Mesenchymal stem cell (in vitro differentiated cells and primary cell): ENCODE measurements at regions not wholly inside any gene's neighbourhood (a gene's known extent, or its start where the extent isn't known, plus 50 kb on each side); places are given as distances from the start of the nearest gene placed in this dataset.

ENCODE experiments used
- DNase-seq: peaks from one replicate; pipeline ENCODE4 v3.0.0-alpha.2; 2013
- H2AFZ ChIP-seq: one replicate; pipeline ENCODE4 v1.6.1; 2013; ENCODE audit warnings: low read depth, mild to moderate bottlenecking, control low read depth, inconsistent platforms, low read length, moderate library complexity
- H2AK5ac ChIP-seq: 2 replicates; pipeline ENCODE4 v1.6.1; 2013; ENCODE audit warnings: low read length, moderate library complexity, mild to moderate bottlenecking, inconsistent platforms; ENCODE audit not compliant: severe bottlenecking
- H2BK120ac ChIP-seq: one replicate; pipeline ENCODE4 v1.6.1; 2013; ENCODE audit warnings: low read depth, mild to moderate bottlenecking, inconsistent platforms, low read length, moderate library complexity
- H2BK12ac ChIP-seq, 2 experiments: one replicate each; pipeline ENCODE4 v1.6.1; 2013; ENCODE audit warnings: inconsistent platforms in 2 of 2, low read length in 2 of 2, mild to moderate bottlenecking in 2 of 2, moderate library complexity in 2 of 2, control low read depth in 1 of 2
- H2BK15ac ChIP-seq: one replicate; pipeline ENCODE4 v1.6.1; 2013; ENCODE audit warnings: mild to moderate bottlenecking, low read depth, inconsistent platforms; ENCODE audit not compliant: poor library complexity, severe bottlenecking
- H2BK5ac ChIP-seq: 2 replicates; pipeline ENCODE4 v1.6.1; 2013; ENCODE audit warnings: low read depth, mild to moderate bottlenecking, low read length, control low read depth, inconsistent platforms; ENCODE audit not compliant: poor library complexity, severe bottlenecking
- H3K14ac ChIP-seq, 2 experiments: one replicate each; pipeline ENCODE4 v1.6.1; 2013; ENCODE audit warnings: inconsistent platforms in 2 of 2, low read length in 2 of 2, control low read depth in 1 of 2, mild to moderate bottlenecking in 1 of 2, moderate library complexity in 1 of 2
- H3K18ac ChIP-seq, 2 experiments: one replicate each; pipeline ENCODE4 v1.6.1; 2013; ENCODE audit warnings: inconsistent platforms in 2 of 2, low read length in 2 of 2, control low read depth in 1 of 2, low read depth in 1 of 2, mild to moderate bottlenecking in 1 of 2
- H3K23ac ChIP-seq, 2 experiments: one replicate each; pipeline ENCODE4 v1.6.1; 2013; ENCODE audit warnings: inconsistent platforms in 2 of 2, low read length in 2 of 2, mild to moderate bottlenecking in 2 of 2, moderate library complexity in 2 of 2, control low read depth in 1 of 2
- H3K27ac ChIP-seq: 2 replicates; pipeline ENCODE4 v1.5.1; 2013; ENCODE audit warnings: mild to moderate bottlenecking, moderate library complexity, low read length, control low read depth, inconsistent platforms; ENCODE audit not compliant: poor library complexity, severe bottlenecking
- H3K27me3 ChIP-seq, 2 experiments: 2 replicates each; pipeline versions ENCODE4 v1.6.1 to v1.7.0; 2013; ENCODE audit warnings: low read length in 2 of 2, mild to moderate bottlenecking in 2 of 2, moderate library complexity in 2 of 2, control low read depth in 1 of 2, inconsistent platforms in 1 of 2; ENCODE audit not compliant: control insufficient read depth in 1 of 2, insufficient read depth in 1 of 2
- H3K36me3 ChIP-seq, 2 experiments: 2 replicates each; pipeline versions ENCODE4 v1.6.1 to v1.7.0; 2013; ENCODE audit warnings: low read length in 2 of 2, control low read depth in 1 of 2, inconsistent platforms in 1 of 2, low read depth in 1 of 2, mild to moderate bottlenecking in 1 of 2; ENCODE audit not compliant: insufficient read depth in 2 of 2, control insufficient read depth in 1 of 2
- H3K4ac ChIP-seq, 2 experiments: one replicate each; pipeline ENCODE4 v1.6.1; 2013; ENCODE audit warnings: inconsistent platforms in 2 of 2, low read length in 2 of 2, mild to moderate bottlenecking in 2 of 2, moderate library complexity in 2 of 2, control low read depth in 1 of 2, low read depth in 1 of 2
- H3K4me1 ChIP-seq: 2 replicates; pipeline ENCODE4 v1.6.1; 2013; ENCODE audit warnings: low read depth, low read length, control low read depth; ENCODE audit not compliant: control insufficient read depth, insufficient read depth
- H3K4me2 ChIP-seq: 2 replicates; pipeline ENCODE4 v1.6.1; 2013; ENCODE audit warnings: low read length, mild to moderate bottlenecking, inconsistent platforms; ENCODE audit not compliant: poor library complexity, severe bottlenecking
- H3K4me3 ChIP-seq, 2 experiments: 2 replicates each; pipeline versions ENCODE4 v1.5.1 to v1.7.0; 2013; ENCODE audit warnings: low read length in 2 of 2, mild to moderate bottlenecking in 2 of 2, control low read depth in 1 of 2, low read depth in 1 of 2; ENCODE audit not compliant: insufficient read depth in 1 of 2
- H3K79me1 ChIP-seq: replicated peaks from 2 replicates; pipeline ENCODE4 v1.6.1; 2013; ENCODE audit warnings: mild to moderate bottlenecking, control low read depth, low read length, inconsistent platforms; ENCODE audit not compliant: poor library complexity, severe bottlenecking
- H3K9ac ChIP-seq: 2 replicates; pipeline ENCODE4 v1.7.0; 2013; ENCODE audit warnings: mild to moderate bottlenecking, low read length, moderate library complexity
- H3K9me3 ChIP-seq: 2 replicates; pipeline ENCODE4 v1.7.0; 2013; ENCODE audit warnings: mild to moderate bottlenecking, low read length; ENCODE audit not compliant: control insufficient read depth
- H4K8ac ChIP-seq: one replicate; pipeline ENCODE4 v1.6.1; 2013; ENCODE audit warnings: inconsistent platforms, mild to moderate bottlenecking, low read length, moderate library complexity
- H4K91ac ChIP-seq: one replicate; pipeline ENCODE4 v1.6.1; 2013; ENCODE audit warnings: mild to moderate bottlenecking, low read length, inconsistent platforms
- WGBS: methylation state at CpG from one replicate; pipeline ENCODE4 v1.1.7; 2013; ENCODE audit warnings: mixed read lengths; 5-methylcytosine and 5-hydroxymethylcytosine counted together

- Histone ChIP-seq H4K91ac (no peak overlapping the region), H2BK15ac (no peak overlapping the region), H3K79me1 (no peaks in the 10 kb centered on the region), H3K4ac (no peak overlapping the region), H3K14ac (no peak overlapping the region), H3K4me3 (no peak overlapping the region), H3K23ac (no peak overlapping the region), H2BK12ac (no peak overlapping the region), H3K27ac (no peak overlapping the region), H3K9me3 (no peaks in the 10 kb centered on the region), H2BK5ac (no peak overlapping the region), H3K4me1 (no peaks in the 10 kb centered on the region), H2AK5ac (no peak overlapping the region), H3K27me3 (no peaks in the 10 kb centered on the region), H3K9ac (no peak overlapping the region), H3K18ac (no peak overlapping the region), H3K4me2 (no peak overlapping the region), H2BK120ac (no peak overlapping the region), H2AFZ (no peak overlapping the region), H3K36me3 (no peaks in the 10 kb centered on the region), H4K8ac (no peak overlapping the region)
- 79% methylated on average over 3 of the region's 3 CpGs for WGBS
- DNase-seq: no peak
These were observed 212.2 kb upstream of the KYNU start for GRCh38 chr2:142665241-142665640.

DNA sequence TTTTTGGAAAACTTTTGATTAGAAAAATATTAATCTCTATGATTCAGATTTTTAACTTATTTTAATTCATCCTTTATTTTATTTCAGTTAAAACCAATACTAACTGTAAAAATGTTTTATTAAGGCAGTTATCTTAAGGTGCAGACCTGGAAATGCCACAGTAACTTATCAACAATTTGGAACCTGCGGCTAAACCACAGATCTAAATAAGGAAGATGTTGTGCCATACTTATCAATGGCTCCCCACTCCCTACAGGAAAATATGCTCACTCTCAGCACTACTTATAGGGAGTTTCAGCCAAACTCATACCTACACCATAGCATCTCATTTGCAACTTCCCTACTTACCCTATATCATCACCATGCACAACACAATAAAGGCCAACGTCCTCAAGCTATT lies 226.9 kb upstream of the KYNU start:
- H3K18ac ChIP-seq: no peak overlapping the region
- H3K79me1 ChIP-seq: no peaks in the 10 kb centered on the region
- H4K8ac ChIP-seq: no peak overlapping the region
- no peaks in the 10 kb centered on the region for H3K36me3 ChIP-seq
- H2AFZ ChIP-seq: no peak overlapping the region
- no peak overlapping the region for H3K9ac ChIP-seq
- no peak for DNase-seq
- no peak overlapping the region for H2BK5ac ChIP-seq
- H3K23ac ChIP-seq: no peak overlapping the region
- 96% methylated on average over 2 of the region's 2 CpGs for WGBS
- H3K27ac ChIP-seq: no peak overlapping the region
- H3K4ac ChIP-seq: no peak overlapping the region
- no peak overlapping the region for H3K14ac ChIP-seq
- H2AK5ac ChIP-seq: no peak overlapping the region
- H3K4me3 ChIP-seq: no peak overlapping the region
- no peak overlapping the region for H2BK120ac ChIP-seq
- H3K4me2 ChIP-seq: no peak overlapping the region
- no peak overlapping the region for H2BK15ac ChIP-seq
- no peaks in the 10 kb centered on the region for H3K27me3 ChIP-seq
- no peak overlapping the region for H4K91ac ChIP-seq
- no peak overlapping the region for H2BK12ac ChIP-seq
- peaks cover 3% of the 10 kb centered on the region for H3K9me3 ChIP-seq
- no peaks in the 10 kb centered on the region for H3K4me1 ChIP-seq

DNA sequence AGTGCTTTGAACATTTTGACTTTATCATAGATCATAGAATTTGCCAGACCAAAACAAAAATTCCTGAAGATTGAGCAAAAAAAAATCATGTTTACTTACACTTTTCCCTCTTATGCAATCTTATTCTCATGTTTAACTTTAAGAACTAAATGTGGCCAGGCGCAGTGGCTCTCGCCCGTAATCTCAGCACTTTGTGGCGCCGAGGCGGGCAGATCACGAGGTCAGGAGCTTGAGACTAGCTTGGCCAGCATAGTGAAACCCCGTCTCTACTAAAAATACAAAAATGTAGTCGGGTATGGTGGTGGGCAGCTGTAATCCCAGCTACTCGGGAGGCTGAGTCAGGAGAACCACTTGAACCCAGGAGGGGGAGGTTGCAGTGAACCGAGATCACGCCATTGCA lies 227.9 kb upstream of the KYNU start:
- Histone ChIP-seq H4K8ac (no peak overlapping the region), H2AFZ (no peak overlapping the region), H2AK5ac (no peak overlapping the region), H3K14ac (no peak overlapping the region), H3K36me3 (no peaks in the 10 kb centered on the region), H3K79me1 (no peaks in the 10 kb centered on the region), H3K4ac (no peak overlapping the region), H3K18ac (no peak overlapping the region), H2BK120ac (no peak overlapping the region), H2BK5ac (no peak overlapping the region), H3K27me3 (no peaks in the 10 kb centered on the region), H2BK15ac (no peak overlapping the region), H3K4me3 (no peak overlapping the region), H4K91ac (no peak overlapping the region), H3K4me2 (no peak overlapping the region), H2BK12ac (no peak overlapping the region), H3K9ac (no peak overlapping the region), H3K23ac (no peak overlapping the region), H3K4me1 (no peaks in the 10 kb centered on the region), H3K27ac (no peak overlapping the region), H3K9me3 (peaks cover 3% of the 10 kb centered on the region)
- 95% methylated on average over 10 of the region's 12 CpGs for WGBS
- no peak for DNase-seq

- no peak overlapping the region for H2BK5ac ChIP-seq
These were observed 234.8 kb upstream of the KYNU start for GRCh38 chr2:142642650-142643049.

More at GRCh38 chr2:142642650-142643049, 234.8 kb upstream of the KYNU start:
- no peak overlapping the region for H4K8ac ChIP-seq
- H3K4me3 ChIP-seq: no peak overlapping the region
- H3K4ac ChIP-seq: no peak overlapping the region
- H3K14ac ChIP-seq: no peak overlapping the region
- no peaks in the 10 kb centered on the region for H3K4me1 ChIP-seq
- H2BK15ac ChIP-seq: no peak overlapping the region
- peaks cover 10% of the 10 kb centered on the region for H3K9me3 ChIP-seq
- H3K27me3 ChIP-seq: no peaks in the 10 kb centered on the region
- no peak for DNase-seq
- H2BK12ac ChIP-seq: no peak overlapping the region
- peak overlapping the region; percentile 28 for H3K4me2 ChIP-seq
- no peak overlapping the region for H2BK120ac ChIP-seq
- no peaks in the 10 kb centered on the region for H3K79me1 ChIP-seq
- no peak overlapping the region for H3K23ac ChIP-seq
- no peak overlapping the region for H2AK5ac ChIP-seq
- WGBS: no CpG with 5 or more reads among the region's 2 CpGs
- H3K9ac ChIP-seq: no peak overlapping the region
- no peaks in the 10 kb centered on the region for H3K36me3 ChIP-seq
- no peak overlapping the region for H2AFZ ChIP-seq
- no peak overlapping the region for H3K18ac ChIP-seq
- no peak overlapping the region for H4K91ac ChIP-seq
- H3K27ac ChIP-seq: no peak overlapping the region
